ENCODE measurements at regions not wholly inside any gene's neighbourhood (a gene's known extent, or its start where the extent isn't known, plus 50 kb on each side); places are given as distances from the start of the nearest gene placed in this dataset.

GRCh38 chr5:136518174-136518573, 152.8 kb upstream of the TRPC7 start:
- no peak overlapping the region for H3K27ac ChIP-seq (ENCODE audit: low read length)
- H3K4me1 ChIP-seq (ENCODE audit: control insufficient read depth, insufficient read depth, low read length): no peaks in the 10 kb centered on the region
- no peaks in the 10 kb centered on the region for H3K9me3 ChIP-seq (ENCODE audit: control insufficient read depth, low read length)
- intact Hi-C loops (cut with DNase I): no loop called here
- ATAC-seq (no peak), DNase-seq (no peak)
- H3K4me3 ChIP-seq (ENCODE audit: low read length): no peak overlapping the region
- no peaks in the 10 kb centered on the region for H3K27me3 ChIP-seq (ENCODE audit: control insufficient read depth, insufficient read depth)
- WGBS: 85% methylated on average over 1 of the region's 1 CpG

GRCh38 chr5:136517755-136518154, 152.4 kb upstream of the TRPC7 start:
- Histone ChIP-seq H3K27ac (ENCODE audit: low read length) (no peak overlapping the region), H3K4me1 (ENCODE audit: control insufficient read depth, insufficient read depth, low read length) (no peaks in the 10 kb centered on the region), H3K4me3 (ENCODE audit: low read length) (no peak overlapping the region), H3K27me3 (ENCODE audit: control insufficient read depth, insufficient read depth) (no peaks in the 10 kb centered on the region), H3K9me3 (ENCODE audit: control insufficient read depth, low read length) (no peaks in the 10 kb centered on the region)
- ATAC-seq (no peak), DNase-seq (no peak)
- WGBS: 0% methylated on average over 1 of the region's 1 CpG
- intact Hi-C loops (cut with DNase I): no loop called here

GRCh38 chr5:136516637-136517036, 151.3 kb upstream of the TRPC7 start:
- no peak for ATAC-seq
- H3K4me3 ChIP-seq (ENCODE audit: low read length): no peak overlapping the region
- no peaks in the 10 kb centered on the region for H3K9me3 ChIP-seq (ENCODE audit: control insufficient read depth, low read length)
- H3K27ac ChIP-seq (ENCODE audit: low read length): no peak overlapping the region
- 52% methylated on average over 3 of the region's 3 CpGs for WGBS
- intact Hi-C loops (cut with DNase I): no loop called here
- no peak for DNase-seq
- H3K27me3 ChIP-seq (ENCODE audit: control insufficient read depth, insufficient read depth): no peaks in the 10 kb centered on the region
- no peaks in the 10 kb centered on the region for H3K4me1 ChIP-seq (ENCODE audit: control insufficient read depth, insufficient read depth, low read length)

GRCh38 chr5:136513430-136513829, 148.1 kb upstream of the TRPC7 start:
- no peaks in the 10 kb centered on the region for H3K4me1 ChIP-seq (ENCODE audit: control insufficient read depth, insufficient read depth, low read length)
- H3K4me3 ChIP-seq (ENCODE audit: low read length): no peak overlapping the region
- H3K27me3 ChIP-seq (ENCODE audit: control insufficient read depth, insufficient read depth): no peaks in the 10 kb centered on the region
- H3K9me3 ChIP-seq (ENCODE audit: control insufficient read depth, low read length): no peaks in the 10 kb centered on the region
- DNase-seq (no peak), ATAC-seq (no peak)
- intact Hi-C loops (cut with DNase I): no loop called here
- no peak overlapping the region for H3K27ac ChIP-seq (ENCODE audit: low read length)
- 60% methylated on average over 3 of the region's 3 CpGs for WGBS

- Histone ChIP-seq H3K4me1 (ENCODE audit: control insufficient read depth, insufficient read depth, low read length) (no peaks in the 10 kb centered on the region), H3K9me3 (ENCODE audit: control insufficient read depth, low read length) (no peaks in the 10 kb centered on the region), H3K27me3 (ENCODE audit: control insufficient read depth, insufficient read depth) (no peaks in the 10 kb centered on the region), H3K27ac (ENCODE audit: low read length) (no peak overlapping the region), H3K4me3 (ENCODE audit: low read length) (no peak overlapping the region)
- ATAC-seq: no peak
- DNase-seq: no peak
- WGBS: 43% methylated on average over 3 of the region's 3 CpGs
- intact Hi-C loops (cut with DNase I): no loop called here
Measured at GRCh38 chr5:136511046-136511445, 145.7 kb upstream of the TRPC7 start.

GRCh38 chr5:136510481-136510880, 145.1 kb upstream of the TRPC7 start:
- intact Hi-C loops (cut with DNase I): no loop called here
- Histone ChIP-seq H3K4me3 (ENCODE audit: low read length) (no peak overlapping the region), H3K4me1 (ENCODE audit: control insufficient read depth, insufficient read depth, low read length) (no peaks in the 10 kb centered on the region), H3K9me3 (ENCODE audit: control insufficient read depth, low read length) (no peaks in the 10 kb centered on the region), H3K27me3 (ENCODE audit: control insufficient read depth, insufficient read depth) (no peaks in the 10 kb centered on the region), H3K27ac (ENCODE audit: low read length) (no peak overlapping the region)
- no peak for ATAC-seq
- no peak for DNase-seq

GRCh38 chr5:136506131-136506530, 140.8 kb upstream of the TRPC7 start:
- Histone ChIP-seq H3K4me1 (ENCODE audit: control insufficient read depth, insufficient read depth, low read length) (no peaks in the 10 kb centered on the region), H3K27me3 (ENCODE audit: control insufficient read depth, insufficient read depth) (no peaks in the 10 kb centered on the region), H3K27ac (ENCODE audit: low read length) (no peak overlapping the region), H3K4me3 (ENCODE audit: low read length) (no peak overlapping the region), H3K9me3 (ENCODE audit: control insufficient read depth, low read length) (no peaks in the 10 kb centered on the region)
- WGBS: 39% methylated on average over 1 of the region's 1 CpG
- ATAC-seq (no peak), DNase-seq (no peak)
- intact Hi-C loops (cut with DNase I): no loop called here

GRCh38 chr5:136501133-136501532, 135.8 kb upstream of the TRPC7 start:
- Histone ChIP-seq H3K27me3 (ENCODE audit: control insufficient read depth, insufficient read depth) (no peaks in the 10 kb centered on the region), H3K9me3 (ENCODE audit: control insufficient read depth, low read length) (no peaks in the 10 kb centered on the region), H3K27ac (ENCODE audit: low read length) (no peak overlapping the region), H3K4me3 (ENCODE audit: low read length) (no peak overlapping the region), H3K4me1 (ENCODE audit: control insufficient read depth, insufficient read depth, low read length) (no peaks in the 10 kb centered on the region)
- ATAC-seq (no peak), DNase-seq (no peak)
- 0% methylated on average over 1 of the region's 1 CpG for WGBS
- intact Hi-C loops (cut with DNase I): no loop called here

GRCh38 chr5:136492587-136492986, 127.2 kb upstream of the TRPC7 start:
- H3K27ac ChIP-seq (ENCODE audit: low read length): no peak overlapping the region
- ATAC-seq: no peak

GRCh38 chr5:136491806-136492205, 126.5 kb upstream of the TRPC7 start:
- WGBS: 74% methylated on average over 3 of the region's 3 CpGs
- ATAC-seq (no peak), DNase-seq (no peak)
- H3K4me3 ChIP-seq (ENCODE audit: low read length): no peak overlapping the region
- no peaks in the 10 kb centered on the region for H3K27me3 ChIP-seq (ENCODE audit: control insufficient read depth, insufficient read depth)
- H3K9me3 ChIP-seq (ENCODE audit: control insufficient read depth, low read length): no peaks in the 10 kb centered on the region
- H3K4me1 ChIP-seq (ENCODE audit: control insufficient read depth, insufficient read depth, low read length): no peaks in the 10 kb centered on the region
- no peak overlapping the region for H3K27ac ChIP-seq (ENCODE audit: low read length)
- intact Hi-C loops (cut with DNase I): no loop called here

More at GRCh38 chr5:136492587-136492986, 127.2 kb upstream of the TRPC7 start:
- no peaks in the 10 kb centered on the region for H3K9me3 ChIP-seq (ENCODE audit: control insufficient read depth, low read length)
- no peak overlapping the region for H3K4me3 ChIP-seq (ENCODE audit: low read length)
- intact Hi-C loops (cut with DNase I): no loop called here
- no peak for DNase-seq
- H3K27me3 ChIP-seq (ENCODE audit: control insufficient read depth, insufficient read depth): no peaks in the 10 kb centered on the region
- H3K4me1 ChIP-seq (ENCODE audit: control insufficient read depth, insufficient read depth, low read length): no peaks in the 10 kb centered on the region

- intact Hi-C loops (cut with DNase I): no loop called here
- ATAC-seq: no peak
- H3K9me3 ChIP-seq (ENCODE audit: control insufficient read depth, low read length): no peaks in the 10 kb centered on the region
- H3K4me3 ChIP-seq (ENCODE audit: low read length): no peak overlapping the region
- H3K27me3 ChIP-seq (ENCODE audit: control insufficient read depth, insufficient read depth): no peaks in the 10 kb centered on the region
- H3K27ac ChIP-seq (ENCODE audit: low read length): no peak overlapping the region
- DNase-seq: no peak
- 94% methylated on average over 3 of the region's 3 CpGs for WGBS
- H3K4me1 ChIP-seq (ENCODE audit: control insufficient read depth, insufficient read depth, low read length): no peaks in the 10 kb centered on the region
Measured at GRCh38 chr5:136484808-136485325, 119.5 kb upstream of the TRPC7 start.

- intact Hi-C loops (cut with DNase I): no loop called here
- DNase-seq: no peak
- Histone ChIP-seq H3K4me3 (ENCODE audit: low read length) (no peak overlapping the region), H3K4me1 (ENCODE audit: control insufficient read depth, insufficient read depth, low read length) (peaks cover 2% of the 10 kb centered on the region), H3K27me3 (ENCODE audit: control insufficient read depth, insufficient read depth) (no peaks in the 10 kb centered on the region), H3K27ac (ENCODE audit: low read length) (no peak overlapping the region), H3K9me3 (ENCODE audit: control insufficient read depth, low read length) (no peaks in the 10 kb centered on the region)
- WGBS: 70% methylated on average over 2 of the region's 2 CpGs
- no peak for ATAC-seq
Measured at GRCh38 chr5:136482206-136482605, 116.9 kb upstream of the TRPC7 start.
